BJ (cell line): ENCODE measurements at regions not wholly inside any gene's neighbourhood (a gene's known extent, or its start where the extent isn't known, plus 50 kb on each side); places are given as distances from the start of the nearest gene placed in this dataset.

Source experiments
- CTCF ChIA-PET: fragments of 350-600 bp; formaldehyde crosslinking; extraction: SDS; loops from one replicate; lab custom pipeline; 2021; ENCODE audit warnings: antibody characterized with exemption, inconsistent platforms; lab: Yijun Ruan, JAX
- POLR2A ChIA-PET: fragments of 300-600 bp; sonication (Branson Sonifier 250); formaldehyde crosslinking; extraction: SDS; loops from one replicate; lab custom pipeline; 2021; ENCODE audit warnings: antibody characterized with exemption; lab: Charles Lee
- DNase-seq: peaks from one replicate; pipeline ENCODE4 v3.0.0-alpha.2; 2011; ENCODE audit warnings: low read depth
- H3K27me3 ChIP-seq: 2 replicates; pipeline ENCODE4 v1.6.0; 2011; ENCODE audit warnings: low read length; ENCODE audit not compliant: control insufficient read depth, insufficient read depth
- H3K36me3 ChIP-seq: 2 replicates; pipeline ENCODE4 v1.5.1; 2011; ENCODE audit warnings: low read length; ENCODE audit not compliant: control insufficient read depth, insufficient read depth
- H3K4me3 ChIP-seq: 2 replicates; pipeline ENCODE4 v1.5.1; 2011; ENCODE audit warnings: low read depth, mild to moderate bottlenecking, control low read depth, low read length
- TF ChIP-seq, protein P1 (sequence below): IDR thresholded peaks from 2 replicates; pipeline ENCODE4 v1.5.1; 2011; ENCODE audit warnings: low read depth, mild to moderate bottlenecking, control low read depth, inconsistent platforms, low read length, moderate library complexity; ENCODE audit not compliant: insufficient read depth

DNA sequence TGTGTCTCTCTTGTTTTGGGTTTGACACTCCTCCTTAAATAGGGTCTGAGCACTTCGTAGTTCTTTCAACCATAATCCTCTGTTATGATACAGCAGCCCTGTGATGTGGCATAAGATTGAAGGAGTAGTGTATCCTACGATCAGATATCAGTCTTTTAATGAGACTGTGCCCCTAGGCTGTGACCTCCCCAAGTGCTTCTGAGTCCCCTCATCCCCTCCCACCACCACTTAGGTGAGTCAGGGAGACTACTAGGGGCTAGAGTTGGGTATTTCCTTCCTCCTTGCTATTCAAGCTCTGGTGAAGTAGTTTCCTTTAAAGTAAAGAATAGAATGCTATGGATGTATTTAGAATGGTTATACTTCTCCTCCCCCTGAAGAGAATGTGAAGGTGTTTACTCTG lies 637.2 kb upstream of the GRAMD2B start:
- no peak overlapping the region for H3K4me3 ChIP-seq
- DNase-seq = no peak
- CTCF ChIA-PET = no interaction called here
- TF ChIP-seq, protein P1, sequence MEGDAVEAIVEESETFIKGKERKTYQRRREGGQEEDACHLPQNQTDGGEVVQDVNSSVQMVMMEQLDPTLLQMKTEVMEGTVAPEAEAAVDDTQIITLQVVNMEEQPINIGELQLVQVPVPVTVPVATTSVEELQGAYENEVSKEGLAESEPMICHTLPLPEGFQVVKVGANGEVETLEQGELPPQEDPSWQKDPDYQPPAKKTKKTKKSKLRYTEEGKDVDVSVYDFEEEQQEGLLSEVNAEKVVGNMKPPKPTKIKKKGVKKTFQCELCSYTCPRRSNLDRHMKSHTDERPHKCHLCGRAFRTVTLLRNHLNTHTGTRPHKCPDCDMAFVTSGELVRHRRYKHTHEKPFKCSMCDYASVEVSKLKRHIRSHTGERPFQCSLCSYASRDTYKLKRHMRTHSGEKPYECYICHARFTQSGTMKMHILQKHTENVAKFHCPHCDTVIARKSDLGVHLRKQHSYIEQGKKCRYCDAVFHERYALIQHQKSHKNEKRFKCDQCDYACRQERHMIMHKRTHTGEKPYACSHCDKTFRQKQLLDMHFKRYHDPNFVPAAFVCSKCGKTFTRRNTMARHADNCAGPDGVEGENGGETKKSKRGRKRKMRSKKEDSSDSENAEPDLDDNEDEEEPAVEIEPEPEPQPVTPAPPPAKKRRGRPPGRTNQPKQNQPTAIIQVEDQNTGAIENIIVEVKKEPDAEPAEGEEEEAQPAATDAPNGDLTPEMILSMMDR = no peak
- no peaks in the 10 kb centered on the region for H3K36me3 ChIP-seq
- no peaks in the 10 kb centered on the region for H3K27me3 ChIP-seq
- POLR2A ChIA-PET = no interaction called here

DNA sequence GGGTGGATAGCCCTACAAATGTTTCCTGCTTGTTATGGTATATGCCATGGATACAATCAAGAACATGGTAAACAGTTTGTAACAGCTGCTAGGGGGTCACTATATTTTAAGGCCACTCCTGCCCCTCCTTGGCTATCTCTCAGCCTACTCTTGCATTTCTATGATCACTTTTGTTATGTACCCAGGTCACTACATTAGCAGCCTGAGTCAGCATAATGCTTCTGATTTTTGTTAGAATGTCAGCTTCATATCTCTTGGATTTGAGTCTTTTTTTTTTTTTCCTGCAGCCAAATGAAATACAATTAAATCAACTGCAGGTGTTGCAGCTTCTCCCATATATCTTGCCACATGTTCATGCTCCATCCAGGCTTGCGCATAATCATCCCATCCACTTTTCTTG lies 629.7 kb upstream of the GRAMD2B start:
- ChIA-PET POLR2A (no interaction called here), CTCF (no interaction called here)
- Histone ChIP-seq H3K36me3 (no peaks in the 10 kb centered on the region), H3K4me3 (no peak overlapping the region), H3K27me3 (no peaks in the 10 kb centered on the region)
- TF ChIP-seq, protein P1 = no peak
- no peak for DNase-seq

DNA sequence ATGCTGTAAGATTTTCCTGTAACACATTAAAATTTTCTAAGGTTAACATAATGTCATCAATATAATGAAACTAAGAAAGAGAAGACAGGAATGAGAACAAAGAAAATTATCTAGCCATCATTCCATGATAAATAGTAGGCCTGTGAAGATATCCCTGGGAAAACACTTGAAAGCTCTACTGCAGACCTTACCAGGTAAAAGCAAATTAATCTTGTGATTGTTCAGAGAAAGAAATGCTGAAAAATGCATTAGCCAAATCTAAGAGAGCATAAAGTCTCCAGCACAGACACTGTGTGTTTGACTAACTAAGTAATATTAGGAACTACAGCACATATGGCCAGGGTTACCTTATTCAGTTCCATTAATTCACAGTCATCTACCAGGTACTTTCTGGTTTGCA lies 628.3 kb upstream of the GRAMD2B start:
- POLR2A ChIA-PET = no interaction called here
- CTCF ChIA-PET = interaction anchor here (0.9 kb wide), 1 partner anchor 1582 kb away, joined by 3 read pairs; no protein-coding TSS in a partner anchor
- H3K4me3 ChIP-seq = no peak overlapping the region
- H3K36me3 ChIP-seq = no peaks in the 10 kb centered on the region
- no peaks in the 10 kb centered on the region for H3K27me3 ChIP-seq
- TF ChIP-seq, protein P1 = no peak
- DNase-seq = no peak

DNA sequence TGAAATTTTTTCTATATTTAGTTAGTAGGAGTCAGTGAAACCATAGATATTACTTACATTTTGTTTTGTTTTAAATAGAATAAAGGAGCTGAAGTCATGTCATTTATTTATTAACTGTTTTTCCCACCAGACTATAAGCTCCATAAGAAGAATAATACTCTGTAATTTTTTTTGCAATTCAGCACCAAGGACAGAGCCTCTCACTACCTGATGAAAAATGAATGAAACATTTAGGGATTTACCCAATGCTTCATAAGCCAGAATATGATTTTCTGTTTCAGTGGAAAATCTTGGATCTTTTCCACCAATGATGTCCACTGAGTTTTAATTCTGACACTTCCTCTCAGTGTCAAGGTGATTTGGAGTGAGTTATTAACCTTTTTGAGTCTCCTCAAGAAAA lies 624.9 kb upstream of the GRAMD2B start:
- DNase-seq = no peak
- TF ChIP-seq, protein P1 = no peak
- POLR2A ChIA-PET = no interaction called here
- no peaks in the 10 kb centered on the region for H3K27me3 ChIP-seq
- H3K4me3 ChIP-seq = no peak overlapping the region
- no peaks in the 10 kb centered on the region for H3K36me3 ChIP-seq
- CTCF ChIA-PET = interaction anchor here (1.0 kb wide), 1 partner anchor 17 kb away, joined by 4 read pairs; no protein-coding TSS in a partner anchor

DNA sequence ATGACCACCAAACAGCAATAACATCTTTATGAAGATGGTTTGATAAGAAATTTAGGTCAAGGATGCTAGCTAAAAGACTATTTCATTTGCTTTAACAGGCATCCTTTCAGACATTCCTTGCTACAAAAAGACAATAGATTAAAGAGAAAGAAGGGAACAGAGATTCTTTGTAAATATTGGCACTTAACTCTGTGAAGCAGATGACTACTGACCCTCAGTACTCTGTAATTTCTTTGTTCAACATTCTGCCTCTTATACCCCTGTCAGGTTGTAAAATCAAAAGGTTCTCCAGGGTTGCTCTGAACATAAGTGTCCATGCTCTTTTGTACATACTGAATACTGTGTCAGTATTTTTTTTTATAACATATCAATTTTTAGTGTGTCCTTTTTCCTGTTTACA lies 610.6 kb upstream of the GRAMD2B start:
- TF ChIP-seq, protein P1 = no peak
- H3K27me3 ChIP-seq = no peaks in the 10 kb centered on the region
- DNase-seq = no peak
- no peak overlapping the region for H3K4me3 ChIP-seq
- POLR2A ChIA-PET = no interaction called here
- CTCF ChIA-PET = no interaction called here
- no peaks in the 10 kb centered on the region for H3K36me3 ChIP-seq
